ENCODE measurements at regions not wholly inside any gene's neighbourhood (a gene's known extent, or its start where the extent isn't known, plus 50 kb on each side); places are given as distances from the start of the nearest gene placed in this dataset.

- no peak for TF ChIP-seq JUN (IDR thresholded peaks at IDR 0.05; ENCODE audit: low read depth, low read length)
- no peak for TF ChIP-seq PHF8 (conservative IDR thresholded peaks at IDR 0.05; ENCODE audit: low read depth, low read length)
- no peak for TF ChIP-seq E2F6 (IDR thresholded peaks at IDR 0.05)
- TF ChIP-seq SAP30 (IDR thresholded peaks at IDR 0.05; ENCODE audit: insufficient read depth, insufficient replicate concordance, low read length), result no peak
Measured at GRCh38 chr6:148247386-148248063, 95.1 kb upstream of the SASH1 start (continued).

Measured in H1 (cell line).